Large intestine (tissue), 3 donors: ENCODE measurements at regions not wholly inside any gene's neighbourhood (a gene's known extent, or its start where the extent isn't known, plus 50 kb on each side); places are given as distances from the start of the nearest gene placed in this dataset.

Experiments used
- DNase-seq, 2 donors: peaks; one replicate each; pipeline versions ENCODE4 v3.0.0 to v3.0.0-alpha.2; 2013
- H3K27ac ChIP-seq: one replicate; pipeline ENCODE4 v1.5.1; 2013; ENCODE audit warnings: low read length
- H3K27me3 ChIP-seq: 2 replicates; pipeline ENCODE4 v1.6.1; 2013; ENCODE audit warnings: low read length; ENCODE audit not compliant: control insufficient read depth, insufficient read depth
- H3K36me3 ChIP-seq: 2 replicates; pipeline ENCODE4 v1.6.1; 2013; ENCODE audit warnings: low read length; ENCODE audit not compliant: control insufficient read depth, insufficient read depth
- H3K4me1 ChIP-seq: one replicate; pipeline ENCODE4 v1.6.1; 2013; ENCODE audit warnings: low read length; ENCODE audit not compliant: control insufficient read depth, insufficient read depth
- H3K4me3 ChIP-seq: one replicate; pipeline ENCODE4 v1.5.1; 2013; ENCODE audit warnings: low read length
- H3K9me3 ChIP-seq: one replicate; pipeline ENCODE4 v1.6.1; 2013; ENCODE audit warnings: mild to moderate bottlenecking, low read depth, low read length, moderate library complexity; ENCODE audit not compliant: control insufficient read depth
- WGBS: methylation state at CpG from one replicate; pipeline ENCODE4 v1.1.5; 2013; ENCODE audit warnings: low lambda C conversion rate; ENCODE audit not compliant: insufficient coverage; 5-methylcytosine and 5-hydroxymethylcytosine counted together

- DNase-seq, result no peak
- no peaks in the 10 kb centered on the region for H3K36me3 ChIP-seq
- no CpG with 5 or more reads among the region's 17 CpGs for WGBS
- H3K27me3 ChIP-seq, result no peaks in the 10 kb centered on the region
- H3K4me1 ChIP-seq, result no peaks in the 10 kb centered on the region
- no peak overlapping the region for H3K27ac ChIP-seq
- peaks cover 3% of the 10 kb centered on the region for H3K9me3 ChIP-seq
- no peak overlapping the region for H3K4me3 ChIP-seq
Measured at GRCh38 chr13:90230311-90230710, 1117.2 kb upstream of the MIR17HG start.

GRCh38 chr13:90232291-90232690, 1115.2 kb upstream of the MIR17HG start:
- no peak for DNase-seq
- H3K4me1 ChIP-seq, result no peaks in the 10 kb centered on the region
- no peaks in the 10 kb centered on the region for H3K36me3 ChIP-seq
- H3K27me3 ChIP-seq, result no peaks in the 10 kb centered on the region
- no peak overlapping the region for H3K27ac ChIP-seq
- H3K4me3 ChIP-seq, result no peak overlapping the region
- H3K9me3 ChIP-seq, result peaks cover 3% of the 10 kb centered on the region

- no peak overlapping the region for H3K27ac ChIP-seq
- peaks cover 3% of the 10 kb centered on the region for H3K9me3 ChIP-seq
- no peak for DNase-seq
- no peaks in the 10 kb centered on the region for H3K27me3 ChIP-seq
- H3K36me3 ChIP-seq, result no peaks in the 10 kb centered on the region
- H3K4me3 ChIP-seq, result no peak overlapping the region
- 90% methylated on average over 3 of the region's 7 CpGs for WGBS
- H3K4me1 ChIP-seq, result no peaks in the 10 kb centered on the region
Measured at GRCh38 chr13:90233933-90234672, 1113.4 kb upstream of the MIR17HG start.

GRCh38 chr13:90237852-90238251, 1109.6 kb upstream of the MIR17HG start:
- no peak overlapping the region for H3K4me3 ChIP-seq
- no peaks in the 10 kb centered on the region for H3K4me1 ChIP-seq
- no peaks in the 10 kb centered on the region for H3K9me3 ChIP-seq
- no peak for DNase-seq
- no peaks in the 10 kb centered on the region for H3K27me3 ChIP-seq
- no peak overlapping the region for H3K27ac ChIP-seq
- H3K36me3 ChIP-seq, result no peaks in the 10 kb centered on the region

- no peak overlapping the region for H3K4me3 ChIP-seq
Measured at GRCh38 chr13:90238413-90238812, 1109.1 kb upstream of the MIR17HG start.

GRCh38 chr13:90239130-90239529, 1108.4 kb upstream of the MIR17HG start:
- no peak overlapping the region for H3K4me3 ChIP-seq
- WGBS, result 100% methylated on average over 1 of the region's 3 CpGs
- H3K36me3 ChIP-seq, result no peaks in the 10 kb centered on the region
- no peak overlapping the region for H3K27ac ChIP-seq
- no peaks in the 10 kb centered on the region for H3K9me3 ChIP-seq
- no peaks in the 10 kb centered on the region for H3K27me3 ChIP-seq
- H3K4me1 ChIP-seq, result no peaks in the 10 kb centered on the region
- DNase-seq, result no peak

More at GRCh38 chr13:90238413-90238812, 1109.1 kb upstream of the MIR17HG start:
- no CpG with 5 or more reads among the region's 4 CpGs for WGBS
- H3K9me3 ChIP-seq, result no peaks in the 10 kb centered on the region
- no peak for DNase-seq
- H3K27me3 ChIP-seq, result no peaks in the 10 kb centered on the region
- H3K27ac ChIP-seq, result no peak overlapping the region
- H3K36me3 ChIP-seq, result no peaks in the 10 kb centered on the region
- H3K4me1 ChIP-seq, result no peaks in the 10 kb centered on the region

- H3K27me3 ChIP-seq, result no peaks in the 10 kb centered on the region
- WGBS, result no CpG with 5 or more reads among the region's 1 CpG
- no peak overlapping the region for H3K27ac ChIP-seq
- H3K36me3 ChIP-seq, result no peaks in the 10 kb centered on the region
- no peak for DNase-seq
- peaks cover 4% of the 10 kb centered on the region for H3K9me3 ChIP-seq
- no peaks in the 10 kb centered on the region for H3K4me1 ChIP-seq
- H3K4me3 ChIP-seq, result no peak overlapping the region
Measured at GRCh38 chr13:90246005-90246404, 1101.5 kb upstream of the MIR17HG start.

- H3K27me3 ChIP-seq, result no peaks in the 10 kb centered on the region
- no peaks in the 10 kb centered on the region for H3K36me3 ChIP-seq
- peaks cover 4% of the 10 kb centered on the region for H3K9me3 ChIP-seq
- no peak overlapping the region for H3K27ac ChIP-seq
- no peaks in the 10 kb centered on the region for H3K4me1 ChIP-seq
- no peak overlapping the region for H3K4me3 ChIP-seq
- WGBS, result 100% methylated on average over 1 of the region's 3 CpGs
- DNase-seq, result no peak
Measured at GRCh38 chr13:90246687-90247345, 1100.7 kb upstream of the MIR17HG start.

- Histone ChIP-seq H3K9me3 (peaks cover 4% of the 10 kb centered on the region), H3K27me3 (no peaks in the 10 kb centered on the region), H3K4me1 (no peaks in the 10 kb centered on the region), H3K27ac (no peak overlapping the region), H3K36me3 (no peaks in the 10 kb centered on the region), H3K4me3 (no peak overlapping the region)
- no peak for DNase-seq
- no CpG with 5 or more reads among the region's 5 CpGs for WGBS
Measured at GRCh38 chr13:90253806-90254205, 1093.7 kb upstream of the MIR17HG start.

- Histone ChIP-seq H3K4me1 (no peaks in the 10 kb centered on the region), H3K4me3 (no peak overlapping the region), H3K9me3 (peaks cover 4% of the 10 kb centered on the region), H3K27ac (no peak overlapping the region), H3K27me3 (no peaks in the 10 kb centered on the region), H3K36me3 (no peaks in the 10 kb centered on the region)
- WGBS, result 86% methylated on average over 1 of the region's 2 CpGs
- DNase-seq, result no peak
Measured at GRCh38 chr13:90254437-90254836, 1093.0 kb upstream of the MIR17HG start.

- Histone ChIP-seq H3K9me3 (no peaks in the 10 kb centered on the region), H3K27ac (no peak overlapping the region)
Measured at GRCh38 chr13:90256746-90257145, 1090.7 kb upstream of the MIR17HG start.

More at GRCh38 chr13:90256746-90257145, 1090.7 kb upstream of the MIR17HG start:
- no peak for DNase-seq
- Histone ChIP-seq H3K27me3 (no peaks in the 10 kb centered on the region), H3K4me3 (no peak overlapping the region), H3K4me1 (no peaks in the 10 kb centered on the region), H3K36me3 (no peaks in the 10 kb centered on the region)
- no CpG with 5 or more reads among the region's 2 CpGs for WGBS
